DND-41 (cell line): ENCODE measurements at regions not wholly inside any gene's neighbourhood (a gene's known extent, or its start where the extent isn't known, plus 50 kb on each side); places are given as distances from the start of the nearest gene placed in this dataset.
"Not testable (repeated sequence)": the region's sequence is repeated elsewhere in the genome, so short reads cannot be mapped to it uniquely, and the experiment has no call there.

ENCODE experiments used
- CTCF ChIP-seq: IDR thresholded peaks from 2 replicates; pipeline ENCODE4 v1.5.1; 2012; ENCODE audit warnings: borderline replicate concordance, low read length, moderate library complexity, mild to moderate bottlenecking; ENCODE audit not compliant: poor library complexity, severe bottlenecking; ENCODE audit errors: extremely low read depth
- EZH2 ChIP-seq: IDR thresholded peaks from 3 replicates; pipeline ENCODE4 v1.6.1; 2012; ENCODE audit warnings: borderline replicate concordance, low read depth, mild to moderate bottlenecking, moderate library complexity, low read length, inconsistent platforms; ENCODE audit not compliant: severe bottlenecking

- TF ChIP-seq CTCF, EZH2: not testable (repeated sequence)
Observed at GRCh38 chr1:120575201-120575600, 148.5 kb upstream of the NBPF26 start.
